Neural progenitor cell (in vitro differentiated cells): ENCODE measurements at regions not wholly inside any gene's neighbourhood (a gene's known extent, or its start where the extent isn't known, plus 50 kb on each side); places are given as distances from the start of the nearest gene placed in this dataset.
A peak's percentile ranks its signal among the peaks of the same experiment; 100 is the strongest.

Experiments used
- DNase-seq: peaks from one replicate; pipeline ENCODE4 v3.0.0-alpha.2; 2016; ENCODE audit warnings: low spot score
- H2AFZ ChIP-seq: fragments of 200-600 bp; sonication (generic); replicated peaks from 2 replicates; pipeline ENCODE4 v1.6.1; 2016; ENCODE audit warnings: antibody characterized with exemption
- H3F3A ChIP-seq: fragments of 200-600 bp; sonication (generic); 2 replicates; pipeline ENCODE4 v1.6.1; 2016; ENCODE audit warnings: antibody characterized with exemption, low read depth
- H3K27ac ChIP-seq: fragments of 200-600 bp; sonication (generic); 2 replicates; pipeline ENCODE4 v1.5.1; 2016; ENCODE audit warnings: mild to moderate bottlenecking
- H3K27me3 ChIP-seq: fragments of 200-600 bp; sonication (generic); 2 replicates; pipeline ENCODE4 v1.6.1; 2016; ENCODE audit warnings: mild to moderate bottlenecking, moderate library complexity
- H3K36me3 ChIP-seq: fragments of 200-600 bp; sonication (generic); 2 replicates; pipeline ENCODE4 v1.5.1; 2016
- H3K4me1 ChIP-seq: fragments of 200-600 bp; sonication (generic); 2 replicates; pipeline ENCODE4 v1.6.1; 2016; ENCODE audit warnings: mixed run types
- H3K4me2 ChIP-seq: fragments of 200-600 bp; sonication (generic); 2 replicates; pipeline ENCODE4 v1.6.1; 2016
- H3K4me3 ChIP-seq: fragments of 200-600 bp; sonication (generic); 2 replicates; pipeline ENCODE4 v1.5.1; 2016
- H3K79me2 ChIP-seq: fragments of 200-600 bp; sonication (generic); 2 replicates; pipeline ENCODE4 v1.6.1; 2016; ENCODE audit warnings: low read depth
- H3K9ac ChIP-seq: fragments of 200-600 bp; sonication (generic); 2 replicates; pipeline ENCODE4 v1.6.1; 2016
- H3K9me3 ChIP-seq: fragments of 200-600 bp; sonication (generic); 2 replicates; pipeline ENCODE4 v1.5.1; 2016; ENCODE audit warnings: low read depth
- H4K20me1 ChIP-seq: fragments of 200-600 bp; sonication (generic); 2 replicates; pipeline ENCODE4 v1.6.1; 2016; ENCODE audit warnings: low read depth
- H3K27ac Mint-ChIP-seq: 3 replicates; pipeline ENCODE4 v1.8.0; 2021; ENCODE audit warnings: mixed read lengths
- H3K27me3 Mint-ChIP-seq: 2 replicates; pipeline ENCODE4 v1.8.0; 2022; ENCODE audit warnings: low read depth, mild to moderate bottlenecking, inconsistent platforms, moderate library complexity, mixed read lengths; ENCODE audit not compliant: insufficient read depth
- H3K36me3 Mint-ChIP-seq: 3 replicates; pipeline ENCODE4 v1.8.0; 2021; ENCODE audit warnings: mixed read lengths
- H3K4me1 Mint-ChIP-seq: 3 replicates; pipeline ENCODE4 v1.8.0; 2021; ENCODE audit warnings: mixed read lengths
- H3K4me3 Mint-ChIP-seq: 3 replicates; pipeline ENCODE4 v1.8.0; 2021; ENCODE audit warnings: mild to moderate bottlenecking, moderate library complexity, mixed read lengths
- H3K9me3 Mint-ChIP-seq: 3 replicates; pipeline ENCODE4 v1.8.0; 2020; ENCODE audit warnings: mixed read lengths
- EZH2 ChIP-seq: fragments of 200-600 bp; sonication (generic); IDR thresholded peaks from 2 replicates; pipeline ENCODE4 v1.6.1; 2017; ENCODE audit warnings: antibody characterized with exemption, mild to moderate bottlenecking, moderate library complexity
- EZH2phosphoT487 ChIP-seq: fragments of 200-600 bp; sonication (generic); IDR thresholded peaks from 2 replicates; pipeline ENCODE4 v1.6.1; 2017; ENCODE audit warnings: antibody characterized with exemption
- TF ChIP-seq, protein P1 (sequence below): fragments of 200-600 bp; sonication (generic); IDR thresholded peaks from 2 replicates; pipeline ENCODE4 v1.5.1; 2017; ENCODE audit warnings: antibody characterized with exemption, mild to moderate bottlenecking

DNA sequence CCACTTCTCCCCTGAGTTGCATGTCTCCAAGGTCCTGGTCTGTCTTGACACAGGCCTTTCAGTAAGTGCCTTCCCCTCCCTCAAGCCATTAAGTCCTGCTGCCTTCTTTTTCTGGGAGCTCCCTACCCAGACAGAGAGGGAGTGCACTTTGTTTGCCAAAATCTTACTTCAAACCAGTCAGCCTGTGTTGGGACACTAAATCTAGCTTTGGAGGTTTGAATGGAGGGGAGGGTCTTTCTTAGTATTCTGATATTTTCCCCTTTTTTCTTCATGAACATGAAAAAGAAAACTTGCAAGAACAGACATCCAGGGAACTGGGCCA is 170.7 kb upstream of the PMEPA1 start:
- DNase-seq: no peak
- Mint-ChIP-seq H3K27ac (no peak overlapping the region), H3K27me3 (peaks cover 6% of the 10 kb centered on the region), H3K4me1 (peaks cover 12% of the 10 kb centered on the region), H3K36me3 (no peaks in the 10 kb centered on the region), H3K4me3 (no peak overlapping the region), H3K9me3 (no peaks in the 10 kb centered on the region)
- H3K79me2 ChIP-seq: no peaks in the 10 kb centered on the region
- no peaks in the 10 kb centered on the region for H3K27me3 ChIP-seq
- H3K9me3 ChIP-seq: no peaks in the 10 kb centered on the region
- H3K27ac ChIP-seq: no peak overlapping the region
- TF ChIP-seq EZH2 (no peak), EZH2phosphoT487 (no peak)
- TF ChIP-seq, protein P1, sequence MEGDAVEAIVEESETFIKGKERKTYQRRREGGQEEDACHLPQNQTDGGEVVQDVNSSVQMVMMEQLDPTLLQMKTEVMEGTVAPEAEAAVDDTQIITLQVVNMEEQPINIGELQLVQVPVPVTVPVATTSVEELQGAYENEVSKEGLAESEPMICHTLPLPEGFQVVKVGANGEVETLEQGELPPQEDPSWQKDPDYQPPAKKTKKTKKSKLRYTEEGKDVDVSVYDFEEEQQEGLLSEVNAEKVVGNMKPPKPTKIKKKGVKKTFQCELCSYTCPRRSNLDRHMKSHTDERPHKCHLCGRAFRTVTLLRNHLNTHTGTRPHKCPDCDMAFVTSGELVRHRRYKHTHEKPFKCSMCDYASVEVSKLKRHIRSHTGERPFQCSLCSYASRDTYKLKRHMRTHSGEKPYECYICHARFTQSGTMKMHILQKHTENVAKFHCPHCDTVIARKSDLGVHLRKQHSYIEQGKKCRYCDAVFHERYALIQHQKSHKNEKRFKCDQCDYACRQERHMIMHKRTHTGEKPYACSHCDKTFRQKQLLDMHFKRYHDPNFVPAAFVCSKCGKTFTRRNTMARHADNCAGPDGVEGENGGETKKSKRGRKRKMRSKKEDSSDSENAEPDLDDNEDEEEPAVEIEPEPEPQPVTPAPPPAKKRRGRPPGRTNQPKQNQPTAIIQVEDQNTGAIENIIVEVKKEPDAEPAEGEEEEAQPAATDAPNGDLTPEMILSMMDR: no peak
- no peak overlapping the region for H3K4me2 ChIP-seq
- H3F3A ChIP-seq: no peaks in the 10 kb centered on the region
- no peak overlapping the region for H3K9ac ChIP-seq
- H3K4me3 ChIP-seq: no peak overlapping the region
- peak overlapping the region; percentile 63 for H2AFZ ChIP-seq
- no peaks in the 10 kb centered on the region for H4K20me1 ChIP-seq
- H3K4me1 ChIP-seq: peaks cover 6% of the 10 kb centered on the region
- no peaks in the 10 kb centered on the region for H3K36me3 ChIP-seq

DNA sequence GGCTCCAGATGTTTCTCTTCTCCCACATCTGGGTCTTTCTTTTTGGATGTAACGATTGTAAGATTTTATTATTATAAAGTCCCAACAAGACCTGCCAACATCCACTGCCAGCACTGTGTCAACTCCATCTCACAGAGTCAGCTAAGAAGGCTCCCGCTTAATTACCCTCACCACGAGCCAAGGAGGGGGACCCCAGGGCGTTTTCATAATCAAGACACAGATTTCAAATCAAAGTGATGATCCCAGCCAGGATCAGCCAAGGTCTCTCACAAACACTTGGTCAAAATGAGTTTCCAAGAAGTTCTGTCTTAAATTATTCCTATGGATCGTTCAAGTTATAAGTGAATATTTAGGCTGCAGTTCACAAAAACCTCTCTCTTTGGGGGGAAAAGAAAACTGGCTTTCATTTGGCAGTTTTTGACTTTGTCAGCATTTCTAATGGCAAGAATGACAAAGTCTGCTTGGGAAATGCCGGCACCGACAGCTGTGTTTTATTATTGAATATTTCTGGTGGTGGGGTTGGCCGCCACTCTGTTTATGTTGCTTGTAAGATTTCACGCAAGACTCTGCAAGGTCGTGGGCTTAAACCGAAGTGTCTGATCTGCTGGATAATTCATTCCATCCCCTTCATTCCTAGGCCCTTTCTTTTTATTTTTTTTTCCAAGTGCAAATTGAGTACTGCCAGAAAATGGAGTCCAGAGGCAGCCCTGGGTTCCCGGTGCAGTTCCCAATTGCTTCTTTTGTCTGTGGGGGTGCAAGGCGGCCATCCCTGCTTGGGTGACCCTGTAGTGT is 170.2 kb upstream of the PMEPA1 start:
- H2AFZ ChIP-seq: peak overlapping the region; percentile 63
- Mint-ChIP-seq H3K27ac (no peak overlapping the region), H3K36me3 (no peaks in the 10 kb centered on the region), H3K27me3 (peaks cover 6% of the 10 kb centered on the region), H3K4me1 (peaks cover 12% of the 10 kb centered on the region), H3K9me3 (no peaks in the 10 kb centered on the region), H3K4me3 (no peak overlapping the region)
- no peaks in the 10 kb centered on the region for H3F3A ChIP-seq
- no peak overlapping the region for H3K4me3 ChIP-seq
- no peak for DNase-seq
- no peaks in the 10 kb centered on the region for H3K36me3 ChIP-seq
- no peak overlapping the region for H3K9ac ChIP-seq
- TF ChIP-seq EZH2phosphoT487 (no peak), EZH2 (no peak)
- TF ChIP-seq, protein P1: no peak
- H3K79me2 ChIP-seq: no peaks in the 10 kb centered on the region
- H3K4me2 ChIP-seq: no peak overlapping the region
- no peak overlapping the region for H3K27ac ChIP-seq
- no peaks in the 10 kb centered on the region for H4K20me1 ChIP-seq
- no peaks in the 10 kb centered on the region for H3K27me3 ChIP-seq
- H3K9me3 ChIP-seq: no peaks in the 10 kb centered on the region
- peaks cover 6% of the 10 kb centered on the region for H3K4me1 ChIP-seq

DNA sequence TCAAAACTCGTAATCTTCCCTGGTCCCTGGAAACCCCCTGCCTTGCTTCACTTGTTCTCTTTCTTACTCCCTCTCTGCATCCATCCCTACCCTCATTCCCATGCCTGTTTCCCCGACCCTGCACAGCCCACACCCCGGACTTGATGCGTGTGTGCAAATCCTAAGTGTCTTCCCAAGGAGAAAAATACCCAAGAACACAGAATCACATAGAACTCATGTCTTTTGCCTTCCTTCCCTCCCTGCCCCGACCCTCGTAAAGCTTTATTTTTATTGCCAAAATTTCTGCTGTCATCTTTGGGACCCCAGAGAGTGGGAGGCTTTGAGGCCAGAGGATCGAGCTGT is 169.6 kb upstream of the PMEPA1 start:
- Mint-ChIP-seq H3K27ac (no peak overlapping the region), H3K9me3 (no peaks in the 10 kb centered on the region)
- TF ChIP-seq EZH2phosphoT487 (no peak), EZH2 (no peak)
- TF ChIP-seq, protein P1: no peak

More for the DNA sequence above, 169.6 kb upstream of the PMEPA1 start:
- Mint-ChIP-seq H3K27me3 (peaks cover 8% of the 10 kb centered on the region), H3K36me3 (no peaks in the 10 kb centered on the region), H3K4me1 (peaks cover 12% of the 10 kb centered on the region), H3K4me3 (no peak overlapping the region)
- Histone ChIP-seq H2AFZ (no peak overlapping the region), H3K4me1 (peaks cover 6% of the 10 kb centered on the region), H3K4me3 (no peak overlapping the region), H3F3A (no peaks in the 10 kb centered on the region), H3K27ac (no peak overlapping the region), H3K79me2 (no peaks in the 10 kb centered on the region), H3K27me3 (no peaks in the 10 kb centered on the region), H3K9ac (no peak overlapping the region), H3K36me3 (no peaks in the 10 kb centered on the region), H3K9me3 (no peaks in the 10 kb centered on the region), H4K20me1 (no peaks in the 10 kb centered on the region), H3K4me2 (no peak overlapping the region)
- DNase-seq: no peak
